Liver (tissue), 3 donors: ENCODE measurements at regions not wholly inside any gene's neighbourhood (a gene's known extent, or its start where the extent isn't known, plus 50 kb on each side); places are given as distances from the start of the nearest gene placed in this dataset.

Experiments
- JUND ChIP-seq, 2 donors: IDR thresholded peaks; 2 replicates each; pipeline ENCODE4 v1.6.1; 2016; ENCODE audit warnings: antibody characterized with exemption in 2 of 2
- RAD21 ChIP-seq, 2 donors: IDR thresholded peaks; 2 replicates each; pipeline ENCODE4 v1.6.1; 2016; ENCODE audit warnings: antibody characterized with exemption in 2 of 2, mild to moderate bottlenecking in 2 of 2
- TF ChIP-seq, protein P1 (sequence below): fragments of 150-350 bp; IDR thresholded peaks from 2 replicates; pipeline ENCODE4 v1.5.1; 2017; ENCODE audit warnings: improper control_type of control experiment, low read depth, low read length; ENCODE audit not compliant: missing input control
- TF ChIP-seq, protein P2 (sequence below): IDR thresholded peaks from 2 replicates; pipeline ENCODE4 v1.6.1; 2016; ENCODE audit warnings: antibody characterized with exemption, mild to moderate bottlenecking
- donor health status: healthy.
- donor health status: healthy.

DNA sequence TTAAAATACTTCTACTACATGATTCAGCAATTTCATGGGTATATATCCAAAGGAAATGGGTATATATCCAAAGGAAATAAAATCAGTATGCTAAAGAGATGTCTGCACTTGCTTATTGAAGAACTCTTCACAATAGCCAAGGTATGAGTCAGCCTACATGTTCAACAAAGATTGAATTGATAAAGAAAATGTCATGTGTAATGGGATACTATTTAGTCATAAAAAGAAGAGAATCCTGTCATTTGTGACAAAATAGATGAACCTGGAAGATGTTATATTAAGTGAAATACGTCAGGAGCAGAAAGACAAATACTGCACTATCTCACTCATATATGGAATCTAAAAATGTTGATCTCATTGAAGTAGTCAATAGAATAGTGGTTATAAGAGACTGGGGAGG is 944.5 kb upstream of the CTNND2 start:
- TF ChIP-seq, protein P1, sequence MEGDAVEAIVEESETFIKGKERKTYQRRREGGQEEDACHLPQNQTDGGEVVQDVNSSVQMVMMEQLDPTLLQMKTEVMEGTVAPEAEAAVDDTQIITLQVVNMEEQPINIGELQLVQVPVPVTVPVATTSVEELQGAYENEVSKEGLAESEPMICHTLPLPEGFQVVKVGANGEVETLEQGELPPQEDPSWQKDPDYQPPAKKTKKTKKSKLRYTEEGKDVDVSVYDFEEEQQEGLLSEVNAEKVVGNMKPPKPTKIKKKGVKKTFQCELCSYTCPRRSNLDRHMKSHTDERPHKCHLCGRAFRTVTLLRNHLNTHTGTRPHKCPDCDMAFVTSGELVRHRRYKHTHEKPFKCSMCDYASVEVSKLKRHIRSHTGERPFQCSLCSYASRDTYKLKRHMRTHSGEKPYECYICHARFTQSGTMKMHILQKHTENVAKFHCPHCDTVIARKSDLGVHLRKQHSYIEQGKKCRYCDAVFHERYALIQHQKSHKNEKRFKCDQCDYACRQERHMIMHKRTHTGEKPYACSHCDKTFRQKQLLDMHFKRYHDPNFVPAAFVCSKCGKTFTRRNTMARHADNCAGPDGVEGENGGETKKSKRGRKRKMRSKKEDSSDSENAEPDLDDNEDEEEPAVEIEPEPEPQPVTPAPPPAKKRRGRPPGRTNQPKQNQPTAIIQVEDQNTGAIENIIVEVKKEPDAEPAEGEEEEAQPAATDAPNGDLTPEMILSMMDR: no peak
- TF ChIP-seq JUND (IDR thresholded peaks at IDR 0.05) (no peak), RAD21 (IDR thresholded peaks at IDR 0.05) (no peak)
- TF ChIP-seq, protein P2, sequence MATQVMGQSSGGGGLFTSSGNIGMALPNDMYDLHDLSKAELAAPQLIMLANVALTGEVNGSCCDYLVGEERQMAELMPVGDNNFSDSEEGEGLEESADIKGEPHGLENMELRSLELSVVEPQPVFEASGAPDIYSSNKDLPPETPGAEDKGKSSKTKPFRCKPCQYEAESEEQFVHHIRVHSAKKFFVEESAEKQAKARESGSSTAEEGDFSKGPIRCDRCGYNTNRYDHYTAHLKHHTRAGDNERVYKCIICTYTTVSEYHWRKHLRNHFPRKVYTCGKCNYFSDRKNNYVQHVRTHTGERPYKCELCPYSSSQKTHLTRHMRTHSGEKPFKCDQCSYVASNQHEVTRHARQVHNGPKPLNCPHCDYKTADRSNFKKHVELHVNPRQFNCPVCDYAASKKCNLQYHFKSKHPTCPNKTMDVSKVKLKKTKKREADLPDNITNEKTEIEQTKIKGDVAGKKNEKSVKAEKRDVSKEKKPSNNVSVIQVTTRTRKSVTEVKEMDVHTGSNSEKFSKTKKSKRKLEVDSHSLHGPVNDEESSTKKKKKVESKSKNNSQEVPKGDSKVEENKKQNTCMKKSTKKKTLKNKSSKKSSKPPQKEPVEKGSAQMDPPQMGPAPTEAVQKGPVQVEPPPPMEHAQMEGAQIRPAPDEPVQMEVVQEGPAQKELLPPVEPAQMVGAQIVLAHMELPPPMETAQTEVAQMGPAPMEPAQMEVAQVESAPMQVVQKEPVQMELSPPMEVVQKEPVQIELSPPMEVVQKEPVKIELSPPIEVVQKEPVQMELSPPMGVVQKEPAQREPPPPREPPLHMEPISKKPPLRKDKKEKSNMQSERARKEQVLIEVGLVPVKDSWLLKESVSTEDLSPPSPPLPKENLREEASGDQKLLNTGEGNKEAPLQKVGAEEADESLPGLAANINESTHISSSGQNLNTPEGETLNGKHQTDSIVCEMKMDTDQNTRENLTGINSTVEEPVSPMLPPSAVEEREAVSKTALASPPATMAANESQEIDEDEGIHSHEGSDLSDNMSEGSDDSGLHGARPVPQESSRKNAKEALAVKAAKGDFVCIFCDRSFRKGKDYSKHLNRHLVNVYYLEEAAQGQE: no peak
